NCI-H2107 treated with DMSO at 0.1 percent for 48 hours (cell line): ENCODE measurements at regions not wholly inside any gene's neighbourhood (a gene's known extent, or its start where the extent isn't known, plus 50 kb on each side); places are given as distances from the start of the nearest gene placed in this dataset.

ENCODE experiments used
- DNase-seq: peaks from one replicate; lab custom pipeline; 2025; ENCODE audit not compliant: unreplicated experiment; lab: John Stamatoyannopoulos, UW

DNA sequence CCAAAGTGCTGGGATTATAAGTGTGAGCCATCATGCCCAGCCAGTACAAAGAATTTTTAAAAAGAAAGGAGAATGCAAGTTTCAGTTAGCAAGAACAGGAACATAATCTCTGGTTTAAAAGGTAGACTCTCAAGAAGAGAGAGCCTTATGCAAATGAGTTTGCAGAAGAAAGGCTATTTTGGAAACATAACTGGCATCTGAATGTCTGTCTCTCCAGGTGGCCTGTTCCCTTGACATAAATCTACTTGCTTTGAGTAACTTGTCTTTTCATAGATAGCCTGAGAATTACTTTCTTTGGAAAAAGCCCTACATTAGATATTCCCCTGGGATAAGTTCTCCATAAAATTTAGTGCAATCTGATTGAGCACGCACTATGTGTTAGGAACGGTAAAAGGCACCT is 109.6 kb downstream of the ICOS start:
- DNase-seq: peak; percentile 10

DNA sequence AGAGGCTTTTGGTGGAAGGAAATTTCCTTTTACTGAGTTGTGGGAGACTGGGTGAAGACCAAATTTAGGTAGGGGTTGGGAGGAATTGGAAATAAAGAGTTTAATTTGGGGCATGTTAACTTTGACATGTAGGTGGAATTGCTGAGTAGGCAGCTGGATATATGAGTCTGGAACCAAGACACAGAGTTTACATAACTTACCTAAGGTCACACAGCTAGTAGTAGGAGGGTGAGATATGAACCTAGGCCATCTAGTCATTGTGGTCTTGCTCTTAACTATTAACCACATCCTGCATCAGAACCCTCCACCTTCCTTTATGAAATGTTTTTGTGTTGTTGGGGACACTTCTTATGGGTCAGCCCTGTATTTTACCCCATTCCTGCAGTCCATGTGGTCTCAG is 113.1 kb downstream of the ICOS start:
- no peak for DNase-seq

DNA sequence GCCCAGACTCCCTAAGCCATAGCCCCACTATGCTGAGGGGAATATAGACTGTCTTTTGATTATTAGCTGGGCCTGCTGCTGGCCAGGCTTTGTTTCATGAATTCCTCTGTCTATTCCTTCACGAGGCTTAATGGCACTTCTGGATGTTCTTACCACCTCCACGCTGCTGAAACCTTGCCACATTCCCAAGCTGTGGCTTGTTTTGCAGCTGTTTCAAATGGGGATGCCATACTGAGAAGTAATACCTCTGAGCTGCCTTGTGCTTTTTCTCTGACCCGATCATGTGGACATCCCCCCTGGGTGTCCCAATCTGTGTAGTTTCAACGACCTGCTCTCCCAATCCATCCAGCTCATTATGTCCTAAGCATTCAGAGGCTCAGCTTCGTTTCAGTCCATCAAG is 114.1 kb downstream of the ICOS start:
- no peak for DNase-seq

DNA sequence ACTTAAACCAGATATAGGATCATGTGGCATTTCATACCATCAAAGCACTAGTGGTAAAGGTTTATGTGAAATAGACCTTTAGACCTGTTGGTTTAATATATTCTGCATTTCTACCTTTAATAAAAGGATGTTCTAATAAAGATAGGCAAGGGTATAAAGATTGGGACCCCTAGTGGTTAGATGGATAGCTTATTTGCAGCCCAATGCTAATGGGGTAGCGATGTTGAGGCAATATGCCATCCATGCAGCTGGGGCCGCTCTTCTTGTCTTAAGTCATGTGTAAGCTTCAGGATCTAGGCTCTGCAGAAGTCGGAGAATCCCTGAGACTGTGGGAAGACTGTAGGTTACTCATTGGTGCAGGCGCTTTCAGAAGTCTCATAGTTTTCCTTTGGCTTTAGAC is 114.9 kb downstream of the ICOS start:
- DNase-seq: no peak

DNA sequence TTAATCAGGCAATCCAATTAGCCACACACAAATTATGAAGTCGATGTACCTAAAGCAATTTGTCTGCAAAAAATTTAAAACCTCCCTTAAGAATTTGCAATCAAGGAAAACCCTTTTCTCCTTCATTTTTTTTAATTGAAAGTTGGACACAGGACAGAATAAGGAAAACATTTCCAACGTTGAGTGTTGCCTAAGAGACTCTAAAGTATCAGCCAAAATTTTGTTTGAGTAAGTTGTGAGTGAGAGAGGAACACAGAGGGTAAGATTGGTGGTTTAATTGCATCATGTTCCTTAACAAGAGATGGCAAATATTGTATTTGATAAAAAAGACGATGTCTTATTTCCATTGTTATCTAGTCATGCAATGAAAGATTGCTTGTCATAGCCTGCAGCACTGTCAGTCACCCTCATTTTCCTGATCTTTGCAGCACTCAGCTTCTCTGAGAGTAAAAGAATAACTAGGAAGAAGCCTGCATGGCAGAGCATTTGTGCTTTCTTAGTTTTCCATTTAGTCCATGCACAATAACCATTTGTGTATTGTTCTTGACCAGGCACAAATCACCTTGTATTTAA is 115.5 kb downstream of the ICOS start:
- no peak for DNase-seq

DNA sequence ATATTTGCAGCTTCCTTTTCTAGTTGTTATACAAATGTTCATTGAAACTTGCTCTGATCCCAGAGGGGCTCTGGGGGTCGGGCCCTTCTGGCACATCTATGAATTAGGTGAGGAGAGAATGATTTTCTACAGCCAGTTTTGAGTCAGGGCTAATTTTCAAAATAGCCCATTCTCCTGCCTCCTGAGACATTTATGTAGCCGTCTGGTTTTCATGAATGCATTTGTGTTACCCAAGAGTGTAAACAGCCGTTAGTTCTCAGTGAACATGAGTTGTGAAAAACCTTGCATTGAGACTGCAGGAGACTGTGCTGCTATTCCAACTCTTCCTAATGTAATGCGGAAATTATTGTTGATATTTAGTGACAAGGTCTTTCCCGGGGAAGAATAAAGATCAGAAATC is 122.5 kb downstream of the ICOS start:
- no peak for DNase-seq

DNA sequence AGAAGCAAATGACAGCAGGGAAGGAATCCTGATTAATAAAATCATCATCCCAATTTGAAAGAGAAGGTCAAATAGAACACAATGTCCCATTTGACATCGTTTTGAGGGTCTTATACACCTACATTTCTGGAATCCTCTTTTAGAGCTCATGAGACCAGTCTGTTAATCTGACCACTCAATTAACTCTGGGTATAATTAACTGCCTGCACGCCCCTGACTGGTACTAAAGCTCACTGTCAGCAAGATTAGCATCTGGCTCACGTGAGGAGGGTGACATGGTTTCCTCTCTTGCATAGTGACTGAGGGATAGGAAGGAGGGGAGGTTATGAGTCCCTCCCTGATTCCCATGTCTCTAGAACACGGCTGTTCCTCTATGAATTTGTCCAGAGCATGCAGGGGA is 124.3 kb downstream of the ICOS start:
- no peak for DNase-seq

DNA sequence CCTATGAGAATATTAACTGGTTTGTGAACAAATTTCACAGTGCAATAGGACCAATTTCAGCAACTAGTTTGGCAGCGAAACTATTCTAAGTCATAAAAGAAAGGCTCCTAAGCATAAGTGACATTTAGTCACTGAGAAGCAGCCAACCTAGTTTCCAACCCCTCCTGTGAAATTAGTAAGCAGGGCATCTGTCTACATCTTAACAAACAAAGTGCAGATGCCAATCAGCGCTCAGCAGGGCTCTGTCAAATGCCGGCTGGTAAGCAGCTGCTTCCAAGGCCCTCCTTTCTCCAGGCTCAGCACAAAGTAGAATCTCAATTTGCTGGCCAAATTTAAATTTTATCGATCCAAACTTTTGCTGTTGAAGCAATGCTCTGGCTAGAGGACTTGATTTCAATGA is 124.7 kb downstream of the ICOS start:
- DNase-seq: no peak

DNA sequence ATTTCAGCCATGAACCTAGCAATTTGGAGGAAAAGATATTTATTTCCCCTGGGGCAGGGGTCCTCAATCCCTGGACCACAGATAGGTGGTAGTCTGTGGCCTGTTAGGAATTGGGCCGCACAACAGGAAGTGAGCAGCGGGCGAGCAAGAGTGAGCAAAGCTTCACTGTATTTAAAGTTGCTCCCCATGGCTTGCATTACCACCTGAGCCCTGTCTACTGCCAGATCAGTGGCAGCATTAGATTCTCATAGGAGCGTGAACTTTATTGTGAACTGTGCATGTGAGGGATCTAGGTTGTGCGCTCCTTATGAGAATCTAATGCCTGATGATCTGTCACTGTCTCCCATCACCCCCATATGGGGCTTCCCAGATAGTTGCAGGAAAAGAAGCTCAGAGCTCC is 127.6 kb downstream of the ICOS start:
- DNase-seq: no peak

DNA sequence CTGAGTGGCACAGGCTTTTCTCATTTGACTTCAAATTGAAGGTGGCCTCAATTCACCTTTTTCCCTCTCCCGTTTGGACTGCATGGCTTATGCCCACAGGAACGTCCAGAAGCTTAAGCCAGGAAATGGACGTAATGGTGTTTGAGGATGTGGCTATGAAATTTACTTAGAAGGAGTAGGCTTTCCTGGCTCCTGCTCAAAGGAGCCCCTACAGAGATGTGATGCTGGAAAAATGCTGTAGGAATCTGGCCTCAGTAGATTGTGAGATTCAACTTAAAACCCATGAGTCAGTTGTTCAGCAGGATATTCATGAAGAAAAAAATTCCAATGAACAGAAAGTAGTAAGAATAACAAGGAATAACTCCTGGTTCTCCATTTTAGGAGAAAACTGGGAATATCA is 129.0 kb downstream of the ICOS start:
- no peak for DNase-seq

DNA sequence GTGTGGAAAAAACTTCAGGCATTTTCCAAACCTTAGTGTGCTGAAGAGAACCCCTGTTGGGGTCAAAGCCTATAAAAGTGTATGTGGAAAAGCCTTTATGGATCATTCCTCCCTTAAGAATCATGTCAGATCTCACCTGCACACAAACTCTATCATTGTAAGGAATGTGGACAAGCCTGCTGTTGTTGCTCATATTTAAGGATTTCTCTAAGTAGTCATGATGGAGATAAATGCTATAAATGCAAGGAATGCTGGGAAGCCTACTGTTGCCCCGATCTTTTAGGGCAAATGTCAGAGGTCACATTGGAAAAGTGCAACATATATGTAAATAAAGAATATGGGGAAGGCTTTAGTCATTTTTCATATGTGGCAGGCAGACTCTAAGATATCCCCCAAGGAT is 129.5 kb downstream of the ICOS start:
- DNase-seq: no peak

DNA sequence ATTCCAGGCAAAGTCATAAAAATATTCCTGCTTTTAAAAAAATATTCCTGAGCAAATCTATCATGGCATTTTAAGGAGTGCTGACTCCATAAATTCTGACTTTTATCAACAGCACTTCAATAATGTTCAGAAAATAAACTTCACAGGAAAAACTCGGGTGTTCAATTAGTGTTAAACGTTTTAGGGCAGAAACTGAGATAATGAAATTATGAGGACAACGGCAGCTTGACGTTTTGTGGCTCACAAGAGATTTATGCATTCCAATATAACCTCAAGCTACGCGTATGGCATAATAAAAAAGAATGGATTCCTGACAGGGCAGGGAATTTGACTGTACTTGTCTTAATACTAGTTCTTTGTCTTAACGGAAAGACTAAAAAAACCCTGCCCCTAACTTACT is 133.2 kb downstream of the ICOS start:
- DNase-seq: no peak

DNA sequence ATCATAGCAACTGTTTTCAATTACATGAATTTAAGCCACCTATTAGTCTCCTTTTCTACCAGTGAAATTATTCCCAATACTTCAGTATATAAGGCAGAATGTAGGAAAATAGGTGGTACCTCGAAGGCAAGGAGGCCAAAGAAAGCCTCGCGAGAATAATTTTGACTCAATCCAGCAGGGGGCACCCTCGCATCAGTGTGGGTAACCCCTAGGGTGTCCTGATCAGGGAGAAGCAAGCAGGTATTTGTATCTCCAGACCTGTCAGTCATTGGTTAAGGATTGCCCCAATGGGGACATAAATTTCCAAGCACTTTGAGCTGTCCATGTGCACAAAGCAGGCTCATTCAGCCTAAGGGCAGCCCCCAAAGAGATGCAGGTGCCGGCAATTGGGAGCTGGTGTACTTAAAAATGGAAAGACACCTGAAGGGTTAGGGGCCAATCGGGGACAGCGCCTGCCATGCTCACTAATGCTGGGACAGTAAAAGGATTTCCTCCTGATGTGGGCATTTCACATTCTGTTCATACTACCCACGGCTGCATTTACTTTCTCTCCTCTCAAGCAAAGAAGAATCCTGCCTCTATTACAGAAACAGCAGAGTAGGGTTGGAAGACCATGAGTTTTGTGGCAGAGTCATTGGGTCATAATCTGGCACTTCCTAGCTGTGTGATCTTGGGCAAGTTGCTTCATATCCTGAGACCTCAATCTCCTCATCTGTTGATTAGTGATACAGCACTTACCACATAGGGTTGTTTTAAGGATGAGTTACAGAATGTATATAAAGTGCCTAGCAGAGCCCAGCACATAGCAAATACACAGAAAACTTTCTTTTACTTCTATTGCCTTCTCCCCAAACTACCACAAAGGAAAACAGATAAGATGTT is 136.1 kb downstream of the ICOS start:
- DNase-seq: no peak

DNA sequence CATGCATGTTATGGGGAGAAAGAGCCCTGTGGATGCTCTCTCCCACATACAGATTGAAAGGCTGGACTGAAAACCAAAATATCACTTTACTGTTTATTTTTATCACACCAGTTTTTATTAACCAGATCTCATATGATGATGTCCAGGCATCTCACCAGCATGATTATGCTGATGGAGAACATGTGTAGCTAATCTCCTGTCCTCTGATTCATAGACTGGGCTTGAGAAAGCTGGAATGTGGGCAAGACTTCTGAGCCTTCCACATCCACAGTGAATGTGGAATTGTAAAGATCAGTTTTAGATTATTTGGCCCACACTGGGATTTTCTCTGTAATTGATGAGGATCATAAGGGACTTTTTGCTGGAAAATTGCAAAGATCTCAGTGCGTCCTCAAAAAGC is 137.9 kb downstream of the ICOS start:
- DNase-seq: no peak

DNA sequence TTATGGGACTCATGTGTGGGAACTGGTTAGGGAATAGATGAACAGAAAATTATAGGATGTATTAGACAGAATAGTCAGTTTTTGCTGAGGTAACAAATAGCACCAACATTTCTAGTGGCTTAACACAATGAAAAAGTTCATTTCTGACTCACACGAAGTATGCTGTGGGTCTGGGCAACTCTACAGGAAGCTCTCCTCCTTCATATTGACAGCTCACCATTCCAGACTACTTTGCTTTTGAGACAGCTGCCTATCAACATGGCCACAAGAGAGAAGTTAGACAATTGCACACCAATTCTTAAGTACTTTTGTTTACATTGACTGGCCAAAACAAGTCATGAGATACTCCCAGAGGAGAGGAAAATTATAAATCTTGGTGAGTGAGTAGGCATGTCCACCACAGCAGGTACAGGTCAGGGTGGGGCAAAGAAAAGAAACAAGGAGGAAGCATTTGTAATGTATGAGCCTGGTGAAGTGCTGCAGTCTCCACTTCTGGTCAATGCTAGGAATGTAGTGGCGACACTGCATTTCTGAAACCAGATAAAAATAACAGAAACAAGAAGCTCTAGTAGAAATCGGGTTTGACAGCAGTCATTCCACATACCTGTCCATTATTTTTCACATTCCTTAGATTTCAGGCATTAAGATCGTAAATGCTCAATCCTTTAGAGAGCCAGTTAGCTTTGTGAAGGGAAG is 141.6 kb downstream of the ICOS start:
- no peak for DNase-seq

DNA sequence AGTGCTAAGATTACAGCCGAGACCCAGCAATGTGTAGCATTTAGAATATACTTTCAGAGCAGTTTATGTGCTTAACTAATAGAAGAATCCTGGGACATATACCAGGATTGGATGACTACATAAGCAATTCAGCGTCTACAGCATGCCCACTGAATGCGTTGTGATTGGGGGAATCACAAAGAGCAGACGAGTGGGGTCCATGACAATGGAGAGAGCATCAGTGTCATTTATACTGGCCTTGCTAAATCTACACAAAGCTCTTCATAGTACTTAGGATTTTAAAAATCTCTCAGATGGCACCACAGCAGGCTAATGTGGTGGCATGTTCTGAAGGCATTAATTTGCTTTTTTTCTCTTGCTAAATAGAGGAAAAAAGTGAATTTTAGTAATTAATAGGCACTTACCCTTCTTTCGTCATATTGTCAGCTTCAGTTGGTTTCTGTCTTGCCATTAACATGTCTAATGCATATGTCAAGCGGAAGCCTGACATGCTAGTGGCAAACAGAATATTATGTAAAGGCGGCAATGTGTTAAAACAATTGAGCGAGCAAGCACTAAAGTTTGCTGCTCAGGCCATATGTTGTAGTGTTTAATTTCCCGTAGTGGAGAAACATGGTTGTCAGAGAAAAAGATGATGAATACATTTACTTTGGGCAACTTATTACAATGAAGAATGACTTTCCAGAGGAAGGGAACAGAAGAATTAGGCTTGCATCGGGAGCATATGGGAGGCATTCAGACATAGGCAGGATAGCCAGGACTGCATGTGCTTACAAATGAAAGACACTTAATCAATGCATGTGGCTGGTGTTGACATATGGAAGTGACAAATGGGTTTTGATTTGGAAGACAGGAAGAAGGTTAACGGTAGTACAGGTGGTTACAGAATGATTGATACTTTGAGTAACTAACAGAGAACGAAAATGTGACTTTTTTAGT is 145.2 kb downstream of the ICOS start:
- DNase-seq: no peak

DNA sequence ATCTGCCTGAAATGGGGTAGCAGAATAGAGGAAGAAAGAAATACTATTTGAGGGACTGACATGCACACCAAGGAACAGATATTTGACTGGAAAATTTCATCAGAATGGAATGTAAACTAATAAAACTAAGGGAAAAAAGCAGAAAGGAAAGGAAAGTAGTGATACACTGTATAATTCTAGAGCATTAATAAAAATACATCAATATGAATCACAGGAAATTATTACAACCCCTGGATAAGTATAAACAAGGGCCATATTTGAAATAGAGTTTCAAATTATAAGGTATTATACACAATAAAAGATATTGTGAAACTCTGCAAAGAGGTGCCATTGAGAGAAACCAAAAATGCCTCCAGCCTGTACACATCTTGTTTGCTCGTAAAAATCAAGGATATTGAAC is 149.6 kb downstream of the ICOS start:
- DNase-seq: no peak

DNA sequence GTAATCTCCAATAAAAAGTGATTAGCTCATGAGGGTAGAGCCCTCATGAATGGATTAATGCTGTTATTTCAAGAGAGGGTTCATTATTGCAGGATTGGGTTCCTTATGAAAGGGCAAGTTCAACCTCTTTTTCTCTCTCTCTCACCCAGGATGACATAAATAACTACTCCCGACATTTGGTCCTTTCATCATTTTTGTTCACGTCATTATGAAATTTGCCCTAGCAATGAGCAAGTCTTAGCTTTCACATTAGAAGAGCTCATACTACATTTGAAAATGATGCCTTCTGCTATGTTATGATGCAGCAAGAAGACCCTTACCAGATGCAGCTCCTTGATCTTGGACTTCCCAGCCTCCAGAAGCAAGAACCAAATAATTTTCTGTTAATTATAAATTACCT is 152.5 kb downstream of the ICOS start:
- no peak for DNase-seq

DNA sequence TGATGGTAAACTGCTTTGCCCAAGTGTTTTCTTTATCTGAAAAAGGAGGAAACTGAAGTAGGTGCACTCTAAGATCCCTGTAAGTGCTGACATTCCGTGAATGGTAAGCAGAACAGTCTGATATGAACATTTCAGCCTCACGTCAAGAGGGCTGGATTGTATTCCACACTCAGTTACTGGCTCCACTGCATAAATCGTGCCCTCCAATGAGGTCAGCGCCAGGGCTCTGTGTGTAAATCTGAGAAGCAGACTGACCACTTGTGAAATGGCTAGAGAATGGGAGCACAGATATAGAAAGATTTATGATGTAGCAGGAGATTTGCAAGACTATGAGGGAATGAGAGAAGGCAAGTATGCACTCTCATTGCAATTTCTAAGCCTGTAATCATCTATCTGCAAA is 153.0 kb downstream of the ICOS start:
- no peak for DNase-seq

DNA sequence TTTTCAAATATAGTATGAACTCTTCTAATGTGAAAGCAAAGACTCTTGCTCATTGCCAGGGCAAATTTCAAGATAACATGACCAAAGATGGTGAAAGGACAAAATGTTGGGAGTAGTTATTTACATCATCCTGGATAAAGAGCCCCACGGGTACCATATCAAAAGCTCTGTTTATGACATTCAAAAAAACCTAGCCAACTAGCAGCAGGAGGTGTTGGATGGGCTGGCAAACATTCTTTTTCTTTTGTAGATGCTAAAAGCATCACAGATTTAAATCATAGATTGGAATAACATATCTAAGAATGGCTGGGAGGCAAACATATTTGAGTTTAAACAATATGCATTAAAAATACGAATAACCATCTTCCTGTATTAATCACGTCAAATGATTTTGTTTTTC is 153.5 kb downstream of the ICOS start:
- no peak for DNase-seq

DNA sequence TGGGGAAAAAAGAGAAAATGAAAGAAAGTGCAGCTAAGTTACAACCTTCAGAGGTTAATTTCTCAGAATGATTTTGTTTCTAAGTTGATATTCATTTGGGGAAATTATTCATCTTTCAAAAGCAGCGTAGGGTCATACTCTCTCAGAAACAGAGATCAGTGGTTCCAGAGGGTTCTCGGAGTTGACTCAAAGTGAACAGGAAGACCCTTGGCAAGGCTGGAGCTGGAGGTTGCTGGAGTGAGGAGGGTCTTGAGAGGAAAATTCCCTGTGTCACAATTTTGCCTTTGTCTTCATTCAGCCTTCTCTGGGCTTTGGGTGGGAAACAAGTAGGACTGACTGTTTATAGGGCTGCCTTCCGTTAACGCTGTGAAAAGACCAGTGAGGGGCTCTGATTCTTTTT is 168.2 kb downstream of the ICOS start:
- no peak for DNase-seq
